ENCODE measurements at regions not wholly inside any gene's neighbourhood (a gene's known extent, or its start where the extent isn't known, plus 50 kb on each side); places are given as distances from the start of the nearest gene placed in this dataset.

DNA sequence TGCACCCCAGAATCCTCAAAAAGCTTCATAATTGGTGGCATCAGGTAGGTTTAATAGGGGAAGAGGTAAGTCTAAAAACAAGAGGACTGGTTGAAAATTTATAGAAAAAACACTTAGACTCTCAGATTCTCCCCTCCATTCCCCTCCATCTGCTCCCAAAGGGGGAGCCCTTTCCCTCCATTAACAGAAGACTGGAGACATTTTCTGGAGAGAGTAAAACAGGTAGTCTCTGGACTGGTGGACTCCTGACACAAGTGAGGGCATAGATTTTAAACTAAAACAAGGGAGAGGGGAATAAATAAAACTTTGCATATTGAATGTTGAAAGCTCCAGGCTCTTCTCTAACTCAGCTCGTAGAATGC lies 54.0 kb upstream of the IPO9 start:
- Histone ChIP-seq H3K27me3 (replicated peaks in 1 of 2; ENCODE audit: control insufficient read depth in 2 of 2, insufficient read depth in 2 of 2, low read length in 1 of 2) (peaks cover 0 to 7% of the 10 kb centered on the region in 2 experiments; a peak in 2 of 4 replicates), H4K20me1 (ENCODE audit: control insufficient read depth, insufficient read depth) (no peaks in the 10 kb centered on the region), H3K4me1 (ENCODE audit: control insufficient read depth, insufficient read depth, low read length) (no peaks in the 10 kb centered on the region), H3K27ac (ENCODE audit: control insufficient read depth, insufficient read depth) (no peak overlapping the region), H3K9me3 (replicated peaks; ENCODE audit: control insufficient read depth, insufficient read depth, low read length) (no peaks in the 10 kb centered on the region; the same call in 2 of the 3 replicates), H3K79me2 (ENCODE audit: control insufficient read depth, insufficient read depth, low read length) (no peaks in the 10 kb centered on the region), H2AFZ (ENCODE audit: control insufficient read depth, low read depth, low read length) (no peak overlapping the region), H3K36me3 (ENCODE audit: control insufficient read depth in 2 of 2, insufficient read depth in 2 of 2, low read length in 1 of 2) (no peaks in the 10 kb centered on the region), H3K4me2 (ENCODE audit: control insufficient read depth, insufficient read depth) (no peak overlapping the region), H3K4me3 (no peak overlapping the region), H3K9ac (ENCODE audit: control insufficient read depth, insufficient read depth, low read length) (no peak overlapping the region)
- in situ Hi-C loops (cut with MboI) (no loop called here), intact Hi-C loops (cut with micrococcal nuclease; ENCODE audit: unreplicated experiment) (no loop called here)
- 6% methylated on average over 1 of the region's 1 CpG for WGBS (ENCODE audit: insufficient coverage, insufficient replicate concordance, low lambda C conversion rate, missing lambda C conversion rate)
- FAIRE-seq (no peak), DNase-seq (ENCODE audit: low read depth, low spot score) (no peak), ATAC-seq (no peak)
- POLR2A ChIA-PET, result no interaction called here
- no TSS peak for BruUV-seq (replicated peaks)
- SMC1A ChIA-PET (ENCODE audit: uncharacterized antibody, unreplicated experiment), result no interaction called here
- RAD21 ChIA-PET (ENCODE audit: unreplicated experiment), result no interaction called here
- CTCF ChIA-PET, result interaction anchor here (1.2 kb wide), 1 partner anchor 18 kb away, joined by 4 read pairs; no protein-coding TSS in a partner anchor
- TF ChIP-seq NR2C2 (IDR thresholded peaks at IDR 0.05; ENCODE audit: borderline replicate concordance, control insufficient read depth, insufficient read length, low read depth), result no peak
- no peak for TF ChIP-seq BRCA1 (IDR thresholded peaks at IDR 0.05; ENCODE audit: low read depth, low read length)
- no peak for TF ChIP-seq KLF5 (IDR thresholded peaks at IDR 0.05; ENCODE audit: partially characterized antibody)

- no peak for DNase-seq (ENCODE audit: low read depth, low spot score)
- ChIA-PET CTCF (interaction anchor here (1.2 kb wide), 1 partner anchor 18 kb away, joined by 4 read pairs; no protein-coding TSS in a partner anchor), SMC1A (ENCODE audit: uncharacterized antibody, unreplicated experiment) (no interaction called here), POLR2A (no interaction called here), RAD21 (ENCODE audit: unreplicated experiment) (no interaction called here)
- Histone ChIP-seq H4K20me1 (ENCODE audit: control insufficient read depth, insufficient read depth) (no peaks in the 10 kb centered on the region), H3K9ac (ENCODE audit: control insufficient read depth, insufficient read depth, low read length) (no peak overlapping the region), H3K4me2 (ENCODE audit: control insufficient read depth, insufficient read depth) (no peak overlapping the region), H3K4me3 (no peak overlapping the region), H3K27ac (ENCODE audit: control insufficient read depth, insufficient read depth) (no peak overlapping the region), H2AFZ (ENCODE audit: control insufficient read depth, low read depth, low read length) (no peak overlapping the region), H3K36me3 (ENCODE audit: control insufficient read depth in 2 of 2, insufficient read depth in 2 of 2, low read length in 1 of 2) (no peaks in the 10 kb centered on the region), H3K27me3 (replicated peaks in 1 of 2; ENCODE audit: control insufficient read depth in 2 of 2, insufficient read depth in 2 of 2, low read length in 1 of 2) (peaks cover 0 to 7% of the 10 kb centered on the region in 2 experiments; a peak in 2 of 4 replicates), H3K4me1 (ENCODE audit: control insufficient read depth, insufficient read depth, low read length) (no peaks in the 10 kb centered on the region), H3K79me2 (ENCODE audit: control insufficient read depth, insufficient read depth, low read length) (no peaks in the 10 kb centered on the region), H3K9me3 (replicated peaks; ENCODE audit: control insufficient read depth, insufficient read depth, low read length) (no peaks in the 10 kb centered on the region; the same call in 2 of the 3 replicates)
- intact Hi-C loops (cut with micrococcal nuclease; ENCODE audit: unreplicated experiment), result no loop called here
- BruUV-seq (replicated peaks), result no TSS peak
- WGBS (ENCODE audit: insufficient coverage, insufficient replicate concordance, low lambda C conversion rate, missing lambda C conversion rate), result 14% methylated on average over 3 of the region's 3 CpGs
- in situ Hi-C loops (cut with MboI), result no loop called here
- no peak for ATAC-seq
- no peak for TF ChIP-seq BCL11A (IDR thresholded peaks at IDR 0.05; ENCODE audit: low read depth, low read length)
- no peak for TF ChIP-seq ZNF274 (IDR thresholded peaks at IDR 0.05; ENCODE audit: insufficient read depth, insufficient read length)
- TF ChIP-seq SIX5 (IDR thresholded peaks at IDR 0.05; ENCODE audit: low read depth, low read length, severe bottlenecking), result no peak
- TF ChIP-seq CBFB (IDR thresholded peaks at IDR 0.05; ENCODE audit: low read depth), result no peak
- TF ChIP-seq DPF2 (IDR thresholded peaks at IDR 0.05), result no peak
- no peak for TF ChIP-seq RAD51 (IDR thresholded peaks at IDR 0.05)
- TF ChIP-seq NFYA (IDR thresholded peaks at IDR 0.05; ENCODE audit: borderline replicate concordance, low read depth, low read length), result no peak
- TF ChIP-seq, protein P1, sequence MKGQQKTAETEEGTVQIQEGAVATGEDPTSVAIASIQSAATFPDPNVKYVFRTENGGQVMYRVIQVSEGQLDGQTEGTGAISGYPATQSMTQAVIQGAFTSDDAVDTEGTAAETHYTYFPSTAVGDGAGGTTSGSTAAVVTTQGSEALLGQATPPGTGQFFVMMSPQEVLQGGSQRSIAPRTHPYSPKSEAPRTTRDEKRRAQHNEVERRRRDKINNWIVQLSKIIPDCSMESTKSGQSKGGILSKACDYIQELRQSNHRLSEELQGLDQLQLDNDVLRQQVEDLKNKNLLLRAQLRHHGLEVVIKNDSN (IDR thresholded peaks at IDR 0.05; ENCODE audit: borderline replicate concordance, extremely low read length, insufficient read depth, low read depth, low read length), result no peak
- no peak for FAIRE-seq
Measured at GRCh38 chr1:201775380-201775779, 53.6 kb upstream of the IPO9 start.

Measured in GM12878 (cell line).